ENCODE measurements at regions not wholly inside any gene's neighbourhood (a gene's known extent, or its start where the extent isn't known, plus 50 kb on each side); places are given as distances from the start of the nearest gene placed in this dataset.
"Not testable (repeated sequence)": the region's sequence is repeated elsewhere in the genome, so short reads cannot be mapped to it uniquely, and the experiment has no call there.

GRCh38 chr11:91075032-91075695 is 852.3 kb upstream of the CHORDC1 start:
- Histone ChIP-seq H3K4me3 (no peak overlapping the region), H3K4me1 (no peaks in the 10 kb centered on the region), H3K9me3 (no peaks in the 10 kb centered on the region), H3K27ac (no peak overlapping the region), H3K36me3 (no peaks in the 10 kb centered on the region), H3K27me3 (no peaks in the 10 kb centered on the region)
- DNase-seq (no peak), ATAC-seq (no peak)
- no peak for TF ChIP-seq POLR2A (IDR thresholded peaks at IDR 0.05)
- intact Hi-C loops (cut with DNase I; ENCODE audit: low total_unique reads) (no loop called here), in situ Hi-C loops (cut with MboI; ENCODE audit: low sequenced_read_pairs in 4 of 4) (no loop called here)

- DNase-seq = no peak
- Histone ChIP-seq H3K9me3 (no peaks in the 10 kb centered on the region), H3K36me3 (no peaks in the 10 kb centered on the region), H3K4me1 (no peaks in the 10 kb centered on the region), H3K27me3 (no peaks in the 10 kb centered on the region), H3K27ac (no peak overlapping the region), H3K4me3 (no peak overlapping the region)
- in situ Hi-C loops (cut with MboI; ENCODE audit: low sequenced_read_pairs in 4 of 4) (no loop called here), intact Hi-C loops (cut with DNase I; ENCODE audit: low total_unique reads) (no loop called here)
- ATAC-seq = no peak
- no peak for TF ChIP-seq CTCF (IDR thresholded peaks at IDR 0.05 in 4 of 5, conservative IDR thresholded peaks at IDR 0.05 in 1 of 5)
- no peak for TF ChIP-seq POLR2A (IDR thresholded peaks at IDR 0.05)
These were observed 844.8 kb upstream of the CHORDC1 start for GRCh38 chr11:91067666-91068065.

GRCh38 chr11:91066456-91067047 is 843.7 kb upstream of the CHORDC1 start:
- ATAC-seq (no peak), DNase-seq (no peak)
- Histone ChIP-seq H3K36me3 (no peaks in the 10 kb centered on the region), H3K4me3 (no peak overlapping the region), H3K9me3 (no peaks in the 10 kb centered on the region), H3K27ac (no peak overlapping the region), H3K4me1 (no peaks in the 10 kb centered on the region), H3K27me3 (no peaks in the 10 kb centered on the region)
- intact Hi-C loops (cut with DNase I; ENCODE audit: low total_unique reads) = no loop called here
- TF ChIP-seq POLR2A (IDR thresholded peaks at IDR 0.05) = no peak
- TF ChIP-seq CTCF (IDR thresholded peaks at IDR 0.05 in 4 of 5, conservative IDR thresholded peaks at IDR 0.05 in 1 of 5) = no peak
- in situ Hi-C loops (cut with MboI; ENCODE audit: low sequenced_read_pairs in 4 of 4) = no loop called here

GRCh38 chr11:91063399-91063798 is 840.5 kb upstream of the CHORDC1 start:
- H3K4me1 ChIP-seq; H3K36me3 ChIP-seq; H3K27me3 ChIP-seq; in situ Hi-C loops (cut with MboI; ENCODE audit: low sequenced_read_pairs in 4 of 4); H3K27ac ChIP-seq; intact Hi-C loops (cut with DNase I; ENCODE audit: low total_unique reads); H3K4me3 ChIP-seq; ATAC-seq; H3K9me3 ChIP-seq; DNase-seq: not testable (repeated sequence)

GRCh38 chr11:91047882-91048281 is 825.0 kb upstream of the CHORDC1 start:
- no peaks in the 10 kb centered on the region for H3K36me3 ChIP-seq
- no peaks in the 10 kb centered on the region for H3K9me3 ChIP-seq
- no peak overlapping the region for H3K27ac ChIP-seq
- TF ChIP-seq CTCF (IDR thresholded peaks at IDR 0.05 in 4 of 5, conservative IDR thresholded peaks at IDR 0.05 in 1 of 5) (no peak), POLR2A (IDR thresholded peaks at IDR 0.05) (no peak)
- no peak for DNase-seq
- intact Hi-C loops (cut with DNase I; ENCODE audit: low total_unique reads) (no loop called here), in situ Hi-C loops (cut with MboI; ENCODE audit: low sequenced_read_pairs in 4 of 4) (no loop called here)
- no peaks in the 10 kb centered on the region for H3K27me3 ChIP-seq
- no peaks in the 10 kb centered on the region for H3K4me1 ChIP-seq
- no peak for ATAC-seq
- H3K4me3 ChIP-seq = no peak overlapping the region

GRCh38 chr11:91046261-91046660 is 823.4 kb upstream of the CHORDC1 start:
- Histone ChIP-seq H3K27me3 (no peaks in the 10 kb centered on the region), H3K4me3 (no peak overlapping the region), H3K4me1 (no peaks in the 10 kb centered on the region), H3K9me3 (no peaks in the 10 kb centered on the region), H3K36me3 (no peaks in the 10 kb centered on the region), H3K27ac (no peak overlapping the region)
- TF ChIP-seq POLR2A (IDR thresholded peaks at IDR 0.05) (no peak), CTCF (IDR thresholded peaks at IDR 0.05 in 4 of 5, conservative IDR thresholded peaks at IDR 0.05 in 1 of 5) (no peak)
- in situ Hi-C loops (cut with MboI; ENCODE audit: low sequenced_read_pairs in 4 of 4) (no loop called here), intact Hi-C loops (cut with DNase I; ENCODE audit: low total_unique reads) (no loop called here)
- ATAC-seq (no peak), DNase-seq (no peak)
